ENCODE measurements at regions not wholly inside any gene's neighbourhood (a gene's known extent, or its start where the extent isn't known, plus 50 kb on each side); places are given as distances from the start of the nearest gene placed in this dataset.

GRCh38 chr15:70151462-70151861 is 53.7 kb upstream of the TLE3 start:
- Histone ChIP-seq H3K36me3 (no peaks in the 10 kb centered on the region), H3K27ac (no peak overlapping the region), H3K27me3 (no peaks in the 10 kb centered on the region), H3K9me3 (no peaks in the 10 kb centered on the region), H3K4me1 (peaks cover 20% of the 10 kb centered on the region), H3K4me3 (no peak overlapping the region)
- no peak for DNase-seq (ENCODE audit: extremely low spot score in 2 of 2)
- intact Hi-C loops (cut with DNase I), result no loop called here
- TF ChIP-seq CTCF (IDR thresholded peaks at IDR 0.05) (no peak), POLR2AphosphoS5 (IDR thresholded peaks at IDR 0.05; ENCODE audit: insufficient read depth in 1 of 2, low read depth in 1 of 2) (no peak), POLR2A (IDR thresholded peaks at IDR 0.05) (no peak)

GRCh38 chr15:70151003-70151402 is 53.3 kb upstream of the TLE3 start:
- Histone ChIP-seq H3K9me3 (no peaks in the 10 kb centered on the region), H3K4me3 (no peak overlapping the region), H3K4me1 (peaks cover 15% of the 10 kb centered on the region), H3K27me3 (no peaks in the 10 kb centered on the region), H3K27ac (no peak overlapping the region), H3K36me3 (no peaks in the 10 kb centered on the region)
- intact Hi-C loops (cut with DNase I), result no loop called here
- TF ChIP-seq CTCF (IDR thresholded peaks at IDR 0.05) (no peak), POLR2AphosphoS5 (IDR thresholded peaks at IDR 0.05; ENCODE audit: insufficient read depth in 1 of 2, low read depth in 1 of 2) (no peak), POLR2A (IDR thresholded peaks at IDR 0.05) (no peak)
- DNase-seq (ENCODE audit: extremely low spot score in 2 of 2), result no peak

GRCh38 chr15:70150405-70150747 is 52.7 kb upstream of the TLE3 start:
- Histone ChIP-seq H3K9me3 (no peaks in the 10 kb centered on the region), H3K4me3 (no peak overlapping the region), H3K27me3 (no peaks in the 10 kb centered on the region), H3K4me1 (peaks cover 13% of the 10 kb centered on the region), H3K36me3 (no peaks in the 10 kb centered on the region), H3K27ac (no peak overlapping the region)
- TF ChIP-seq POLR2AphosphoS5 (IDR thresholded peaks at IDR 0.05; ENCODE audit: insufficient read depth in 1 of 2, low read depth in 1 of 2) (no peak), POLR2A (IDR thresholded peaks at IDR 0.05) (no peak), CTCF (IDR thresholded peaks at IDR 0.05) (no peak)
- no peak for DNase-seq (ENCODE audit: extremely low spot score in 2 of 2)
- intact Hi-C loops (cut with DNase I), result no loop called here

GRCh38 chr15:70149667-70150404 is 52.1 kb upstream of the TLE3 start:
- intact Hi-C loops (cut with DNase I), result no loop called here
- no peak for DNase-seq (ENCODE audit: extremely low spot score in 2 of 2)
- Histone ChIP-seq H3K27me3 (no peaks in the 10 kb centered on the region), H3K4me3 (no peak overlapping the region), H3K27ac (no peak overlapping the region), H3K4me1 (peaks cover 11% of the 10 kb centered on the region), H3K9me3 (no peaks in the 10 kb centered on the region), H3K36me3 (no peaks in the 10 kb centered on the region)
- TF ChIP-seq CTCF (IDR thresholded peaks at IDR 0.05) (no peak), POLR2A (IDR thresholded peaks at IDR 0.05) (no peak), POLR2AphosphoS5 (IDR thresholded peaks at IDR 0.05; ENCODE audit: insufficient read depth in 1 of 2, low read depth in 1 of 2) (no peak)

- intact Hi-C loops (cut with DNase I), result no loop called here
- no peak for DNase-seq (ENCODE audit: extremely low spot score in 2 of 2)
- Histone ChIP-seq H3K27ac (no peak overlapping the region), H3K4me1 (no peaks in the 10 kb centered on the region), H3K4me3 (no peak overlapping the region), H3K36me3 (no peaks in the 10 kb centered on the region), H3K9me3 (no peaks in the 10 kb centered on the region), H3K27me3 (no peaks in the 10 kb centered on the region)
- TF ChIP-seq CTCF (IDR thresholded peaks at IDR 0.05) (no peak), POLR2A (IDR thresholded peaks at IDR 0.05) (no peak), POLR2AphosphoS5 (IDR thresholded peaks at IDR 0.05; ENCODE audit: insufficient read depth in 1 of 2, low read depth in 1 of 2) (no peak)
These were observed 50.1 kb upstream of the TLE3 start for GRCh38 chr15:70147778-70148177.
